ENCODE measurements at regions not wholly inside any gene's neighbourhood (a gene's known extent, or its start where the extent isn't known, plus 50 kb on each side); places are given as distances from the start of the nearest gene placed in this dataset.

DNA sequence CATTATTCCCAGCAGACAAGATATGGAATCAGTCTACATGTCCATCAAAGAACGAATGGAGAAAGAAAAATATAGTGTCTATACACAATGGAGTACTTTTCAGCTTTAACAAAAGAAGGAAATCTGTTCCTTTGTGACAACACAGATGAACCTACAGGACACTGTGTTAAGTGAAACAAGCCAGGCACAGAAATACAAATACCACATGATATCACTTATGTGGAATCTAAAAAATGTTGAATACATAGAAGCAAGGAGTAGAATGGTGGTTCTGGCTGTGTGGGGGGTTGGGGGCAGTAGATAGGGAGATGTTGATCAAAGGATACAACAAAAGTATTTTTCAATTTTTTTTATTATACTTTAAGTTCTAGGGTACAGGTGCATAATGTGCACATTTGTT lies 347.7 kb upstream of the MAP2 start:
- H3K4me1 ChIP-seq: no peaks in the 10 kb centered on the region
- no peak for DNase-seq (ENCODE audit: low spot score)
- H3K9me3 ChIP-seq: no peaks in the 10 kb centered on the region
- no peak overlapping the region for H3K4me3 ChIP-seq
- TF ChIP-seq CTCF (IDR thresholded peaks at IDR 0.05): no peak
- no peak overlapping the region for H3K27ac ChIP-seq
- H3K36me3 ChIP-seq: no peaks in the 10 kb centered on the region
- no peaks in the 10 kb centered on the region for H3K27me3 ChIP-seq

DNA sequence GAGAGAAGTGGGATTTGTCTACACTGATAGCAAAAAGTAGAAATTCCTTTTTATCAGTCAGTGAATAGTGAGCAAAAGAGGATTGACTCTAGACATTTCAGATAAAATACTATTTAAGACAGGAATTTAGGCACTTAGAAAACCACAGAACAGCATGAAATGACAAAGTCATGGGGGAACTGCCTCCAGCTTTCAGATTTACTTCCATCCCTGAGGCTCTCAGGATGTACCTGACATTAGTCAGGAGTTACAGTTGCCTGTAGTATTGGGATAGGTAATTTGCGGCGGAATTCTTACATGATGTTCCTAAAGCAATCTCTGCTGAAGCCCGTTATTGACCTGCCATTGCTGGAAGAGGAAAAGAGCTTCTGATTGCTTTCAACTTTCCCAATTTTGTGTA lies 337.1 kb upstream of the MAP2 start:
- H3K27ac ChIP-seq: no peak overlapping the region
- H3K4me3 ChIP-seq: no peak overlapping the region
- no peaks in the 10 kb centered on the region for H3K36me3 ChIP-seq
- no peaks in the 10 kb centered on the region for H3K4me1 ChIP-seq
- no peak for DNase-seq (ENCODE audit: low spot score)
- TF ChIP-seq CTCF (IDR thresholded peaks at IDR 0.05): no peak
- no peaks in the 10 kb centered on the region for H3K27me3 ChIP-seq
- H3K9me3 ChIP-seq: no peaks in the 10 kb centered on the region

GRCh38 chr2:209091056-209091455 lies 332.8 kb upstream of the MAP2 start:
- Histone ChIP-seq H3K9me3 (no peaks in the 10 kb centered on the region), H3K4me3 (no peak overlapping the region), H3K4me1 (no peaks in the 10 kb centered on the region), H3K27me3 (no peaks in the 10 kb centered on the region), H3K36me3 (no peaks in the 10 kb centered on the region), H3K27ac (no peak overlapping the region)
- TF ChIP-seq CTCF (IDR thresholded peaks at IDR 0.05): no peak
- no peak for DNase-seq (ENCODE audit: low spot score)

DNA sequence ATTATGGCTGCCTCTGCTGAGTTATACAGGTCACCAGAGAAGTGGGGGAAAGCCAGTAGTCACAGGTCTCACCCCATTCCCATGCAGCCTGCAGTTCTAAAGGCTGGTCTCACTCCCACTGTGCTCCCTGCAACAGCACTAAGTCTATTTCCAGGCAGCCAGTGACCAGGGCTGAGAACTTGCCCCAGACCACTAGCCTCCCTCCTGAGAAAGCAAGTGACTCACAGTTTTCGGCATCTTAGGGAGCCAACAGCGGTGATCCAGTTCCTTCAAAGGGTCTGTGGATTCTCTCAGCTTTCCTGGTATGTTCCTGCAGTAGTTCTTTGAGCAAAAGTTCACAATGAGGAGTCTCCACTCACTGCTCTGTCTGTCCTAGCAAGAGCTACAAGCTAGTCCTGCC lies 329.6 kb upstream of the MAP2 start:
- TF ChIP-seq CTCF (IDR thresholded peaks at IDR 0.05): no peak
- Histone ChIP-seq H3K36me3 (no peaks in the 10 kb centered on the region), H3K9me3 (no peaks in the 10 kb centered on the region), H3K4me3 (no peak overlapping the region), H3K27ac (no peak overlapping the region), H3K27me3 (no peaks in the 10 kb centered on the region), H3K4me1 (no peaks in the 10 kb centered on the region)
- no peak for DNase-seq (ENCODE audit: low spot score)

- Histone ChIP-seq H3K27ac (no peak overlapping the region), H3K9me3 (no peaks in the 10 kb centered on the region), H3K27me3 (no peaks in the 10 kb centered on the region), H3K36me3 (no peaks in the 10 kb centered on the region), H3K4me1 (no peaks in the 10 kb centered on the region), H3K4me3 (no peak overlapping the region)
- no peak for DNase-seq (ENCODE audit: low spot score)
- TF ChIP-seq CTCF (IDR thresholded peaks at IDR 0.05): no peak
These were observed 328.4 kb upstream of the MAP2 start for GRCh38 chr2:209095432-209095831.

- no peaks in the 10 kb centered on the region for H3K9me3 ChIP-seq
- no peak overlapping the region for H3K4me3 ChIP-seq
- TF ChIP-seq CTCF (IDR thresholded peaks at IDR 0.05): no peak
- DNase-seq (ENCODE audit: low spot score): no peak
- H3K36me3 ChIP-seq: no peaks in the 10 kb centered on the region
- no peaks in the 10 kb centered on the region for H3K4me1 ChIP-seq
- H3K27me3 ChIP-seq: no peaks in the 10 kb centered on the region
- no peak overlapping the region for H3K27ac ChIP-seq
These were observed 326.7 kb upstream of the MAP2 start for GRCh38 chr2:209097168-209097567.
